Endothelial cell (in vitro differentiated cells): ENCODE measurements at regions not wholly inside any gene's neighbourhood (a gene's known extent, or its start where the extent isn't known, plus 50 kb on each side); places are given as distances from the start of the nearest gene placed in this dataset.

Experiments
- DNase-seq: peaks from one replicate; pipeline ENCODE4 v3.0.0; 2021; ENCODE audit warnings: low spot score
- H3K27ac Mint-ChIP-seq: one replicate; pipeline ENCODE4 v1.8.0; 2021; ENCODE audit warnings: mixed read lengths, inconsistent platforms; ENCODE audit not compliant: unreplicated experiment
- H3K27me3 Mint-ChIP-seq: one replicate; pipeline ENCODE4 v1.8.0; 2021; ENCODE audit warnings: mild to moderate bottlenecking, moderate library complexity, mixed read lengths, inconsistent platforms; ENCODE audit not compliant: unreplicated experiment
- H3K36me3 Mint-ChIP-seq: one replicate; pipeline ENCODE4 v1.8.0; 2021; ENCODE audit warnings: mild to moderate bottlenecking, low read depth, mixed read lengths, inconsistent platforms; ENCODE audit not compliant: unreplicated experiment
- H3K4me1 Mint-ChIP-seq: one replicate; pipeline ENCODE4 v1.8.0; 2021; ENCODE audit warnings: mild to moderate bottlenecking, mixed read lengths, inconsistent platforms; ENCODE audit not compliant: unreplicated experiment
- H3K4me3 Mint-ChIP-seq: one replicate; pipeline ENCODE4 v1.8.0; 2021; ENCODE audit warnings: mild to moderate bottlenecking, mixed read lengths, inconsistent platforms; ENCODE audit not compliant: unreplicated experiment
- H3K9me3 Mint-ChIP-seq: one replicate; pipeline ENCODE4 v1.8.0; 2021; ENCODE audit warnings: mixed read lengths, inconsistent platforms; ENCODE audit not compliant: unreplicated experiment
- CTCF ChIP-seq: fragments of 200-600 bp; sonication (generic); IDR thresholded peaks from one replicate; pipeline ENCODE4 v1.5.0; 2021; ENCODE audit warnings: antibody characterized with exemption; ENCODE audit not compliant: unreplicated experiment

DNA sequence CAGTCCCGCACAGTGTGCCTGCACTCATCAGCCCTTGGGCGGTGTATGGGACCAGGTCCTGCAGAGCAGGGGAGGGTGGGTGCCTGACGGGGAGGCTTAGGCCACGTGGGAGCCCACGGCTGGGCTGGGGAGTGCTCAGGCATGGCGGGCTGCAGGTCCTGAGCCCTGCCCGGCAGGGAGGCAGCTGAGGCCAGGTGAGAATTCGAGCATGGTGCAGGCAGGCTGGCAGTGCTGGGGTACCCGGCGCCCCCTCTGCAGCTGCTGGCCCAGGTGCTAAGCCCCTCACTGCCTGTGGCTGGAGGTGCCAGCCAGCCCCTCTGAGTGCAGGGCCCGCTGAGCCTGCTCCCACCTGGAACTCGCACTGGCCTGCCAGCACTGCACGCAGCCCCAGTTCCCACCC lies 630.9 kb upstream of the PCDH20 start:
- no peak overlapping the region for H3K27ac Mint-ChIP-seq
- no peaks in the 10 kb centered on the region for H3K9me3 Mint-ChIP-seq
- H3K27me3 Mint-ChIP-seq: peaks cover 1% of the 10 kb centered on the region
- no peak for DNase-seq
- no peaks in the 10 kb centered on the region for H3K4me1 Mint-ChIP-seq
- H3K36me3 Mint-ChIP-seq: no peaks in the 10 kb centered on the region
- TF ChIP-seq CTCF: no peak
- no peak overlapping the region for H3K4me3 Mint-ChIP-seq

DNA sequence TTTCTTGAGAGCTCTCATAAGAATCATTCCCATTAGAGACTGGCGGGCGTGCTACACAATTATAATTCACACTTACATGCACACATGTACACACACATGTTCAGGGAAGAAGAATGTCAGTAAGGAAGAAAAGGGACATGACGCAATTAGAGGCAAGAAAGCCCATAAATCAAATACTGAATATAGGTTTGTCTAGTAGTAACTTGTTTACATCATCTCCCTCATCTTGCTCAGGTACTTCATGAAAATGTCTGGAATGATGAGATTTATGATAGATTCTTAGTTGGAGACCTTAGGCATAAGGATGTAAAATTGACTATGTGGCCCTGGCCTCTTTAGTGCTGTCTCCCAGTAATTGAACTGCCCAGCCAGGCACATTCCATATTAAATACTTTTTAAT lies 628.0 kb upstream of the PCDH20 start:
- no peak for TF ChIP-seq CTCF
- Mint-ChIP-seq H3K27me3 (no peaks in the 10 kb centered on the region), H3K4me1 (no peaks in the 10 kb centered on the region), H3K27ac (no peak overlapping the region), H3K4me3 (no peak overlapping the region), H3K9me3 (no peaks in the 10 kb centered on the region), H3K36me3 (no peaks in the 10 kb centered on the region)
- DNase-seq: no peak

DNA sequence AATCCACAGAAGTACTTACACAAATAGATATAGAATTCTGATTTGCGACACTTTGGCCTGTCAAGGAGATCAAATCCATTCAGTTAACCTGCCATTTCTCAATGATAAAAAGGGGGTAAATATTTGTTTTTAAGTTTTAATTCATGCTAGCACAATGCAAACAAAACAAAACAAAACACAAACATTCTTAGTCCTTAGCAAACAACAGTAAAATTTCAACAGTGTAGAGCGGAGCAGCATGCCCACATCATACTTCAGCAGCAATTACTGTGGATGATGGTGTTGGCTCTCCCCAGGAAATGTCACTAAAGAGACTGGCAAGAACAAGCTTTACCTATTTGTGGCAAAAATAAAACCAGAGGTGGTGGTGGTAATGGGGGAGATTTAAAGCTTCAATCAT lies 625.2 kb upstream of the PCDH20 start:
- peaks cover 2% of the 10 kb centered on the region for H3K4me1 Mint-ChIP-seq
- no peak for TF ChIP-seq CTCF
- no peaks in the 10 kb centered on the region for H3K9me3 Mint-ChIP-seq
- no peaks in the 10 kb centered on the region for H3K36me3 Mint-ChIP-seq
- H3K27me3 Mint-ChIP-seq: no peaks in the 10 kb centered on the region
- no peak for DNase-seq
- no peak overlapping the region for H3K27ac Mint-ChIP-seq
- H3K4me3 Mint-ChIP-seq: no peak overlapping the region

- Mint-ChIP-seq H3K27me3 (no peaks in the 10 kb centered on the region), H3K4me1 (peaks cover 2% of the 10 kb centered on the region)
- TF ChIP-seq CTCF: no peak
Measured at GRCh38 chr13:62040078-62040477, 624.4 kb upstream of the PCDH20 start.

DNA sequence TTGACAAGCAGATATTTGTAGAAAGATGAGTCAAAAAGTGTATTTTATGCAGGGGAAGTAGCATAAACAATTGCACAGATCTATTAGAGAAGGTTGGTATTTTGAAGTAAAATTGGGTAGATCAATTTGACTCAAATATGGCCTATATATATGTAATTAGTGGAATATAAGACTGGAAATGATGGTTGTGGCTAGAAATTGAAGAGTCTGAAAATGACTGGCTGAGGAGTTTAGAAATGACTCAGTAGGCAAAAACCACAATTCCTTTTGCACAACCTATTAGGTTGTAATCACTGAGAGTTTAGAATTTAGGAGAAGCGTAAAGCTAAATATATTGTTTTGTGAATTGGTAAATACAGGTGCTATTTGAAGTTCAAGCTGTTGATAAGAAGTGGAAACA lies 622.6 kb upstream of the PCDH20 start:
- no peak overlapping the region for H3K4me3 Mint-ChIP-seq
- no peaks in the 10 kb centered on the region for H3K27me3 Mint-ChIP-seq
- H3K9me3 Mint-ChIP-seq: no peaks in the 10 kb centered on the region
- DNase-seq: no peak
- H3K27ac Mint-ChIP-seq: no peak overlapping the region
- no peaks in the 10 kb centered on the region for H3K36me3 Mint-ChIP-seq
- no peak for TF ChIP-seq CTCF
- H3K4me1 Mint-ChIP-seq: peaks cover 2% of the 10 kb centered on the region

More at GRCh38 chr13:62040078-62040477, 624.4 kb upstream of the PCDH20 start:
- Mint-ChIP-seq H3K4me3 (no peak overlapping the region), H3K27ac (no peak overlapping the region), H3K9me3 (no peaks in the 10 kb centered on the region), H3K36me3 (no peaks in the 10 kb centered on the region)
- no peak for DNase-seq
